Mesenchymal stem cell (in vitro differentiated cells and primary cell): ENCODE measurements at regions not wholly inside any gene's neighbourhood (a gene's known extent, or its start where the extent isn't known, plus 50 kb on each side); places are given as distances from the start of the nearest gene placed in this dataset.

ENCODE experiments used
- DNase-seq: peaks from one replicate; pipeline ENCODE4 v3.0.0-alpha.2; 2013
- H2AFZ ChIP-seq: one replicate; pipeline ENCODE4 v1.6.1; 2013; ENCODE audit warnings: low read depth, mild to moderate bottlenecking, control low read depth, inconsistent platforms, low read length, moderate library complexity
- H2AK5ac ChIP-seq: 2 replicates; pipeline ENCODE4 v1.6.1; 2013; ENCODE audit warnings: low read length, moderate library complexity, mild to moderate bottlenecking, inconsistent platforms; ENCODE audit not compliant: severe bottlenecking
- H2BK120ac ChIP-seq: one replicate; pipeline ENCODE4 v1.6.1; 2013; ENCODE audit warnings: low read depth, mild to moderate bottlenecking, inconsistent platforms, low read length, moderate library complexity
- H2BK12ac ChIP-seq, 2 experiments: one replicate each; pipeline ENCODE4 v1.6.1; 2013; ENCODE audit warnings: inconsistent platforms in 2 of 2, low read length in 2 of 2, mild to moderate bottlenecking in 2 of 2, moderate library complexity in 2 of 2, control low read depth in 1 of 2
- H2BK15ac ChIP-seq: one replicate; pipeline ENCODE4 v1.6.1; 2013; ENCODE audit warnings: mild to moderate bottlenecking, low read depth, inconsistent platforms; ENCODE audit not compliant: poor library complexity, severe bottlenecking
- H2BK5ac ChIP-seq: 2 replicates; pipeline ENCODE4 v1.6.1; 2013; ENCODE audit warnings: low read depth, mild to moderate bottlenecking, low read length, control low read depth, inconsistent platforms; ENCODE audit not compliant: poor library complexity, severe bottlenecking
- H3K14ac ChIP-seq, 2 experiments: one replicate each; pipeline ENCODE4 v1.6.1; 2013; ENCODE audit warnings: inconsistent platforms in 2 of 2, low read length in 2 of 2, control low read depth in 1 of 2, mild to moderate bottlenecking in 1 of 2, moderate library complexity in 1 of 2
- H3K18ac ChIP-seq, 2 experiments: one replicate each; pipeline ENCODE4 v1.6.1; 2013; ENCODE audit warnings: inconsistent platforms in 2 of 2, low read length in 2 of 2, control low read depth in 1 of 2, low read depth in 1 of 2, mild to moderate bottlenecking in 1 of 2
- H3K23ac ChIP-seq, 2 experiments: one replicate each; pipeline ENCODE4 v1.6.1; 2013; ENCODE audit warnings: inconsistent platforms in 2 of 2, low read length in 2 of 2, mild to moderate bottlenecking in 2 of 2, moderate library complexity in 2 of 2, control low read depth in 1 of 2
- H3K27ac ChIP-seq: 2 replicates; pipeline ENCODE4 v1.5.1; 2013; ENCODE audit warnings: mild to moderate bottlenecking, moderate library complexity, low read length, control low read depth, inconsistent platforms; ENCODE audit not compliant: poor library complexity, severe bottlenecking
- H3K27me3 ChIP-seq, 2 experiments: 2 replicates each; pipeline versions ENCODE4 v1.6.1 to v1.7.0; 2013; ENCODE audit warnings: low read length in 2 of 2, mild to moderate bottlenecking in 2 of 2, moderate library complexity in 2 of 2, control low read depth in 1 of 2, inconsistent platforms in 1 of 2; ENCODE audit not compliant: control insufficient read depth in 1 of 2, insufficient read depth in 1 of 2
- H3K36me3 ChIP-seq, 2 experiments: 2 replicates each; pipeline versions ENCODE4 v1.6.1 to v1.7.0; 2013; ENCODE audit warnings: low read length in 2 of 2, control low read depth in 1 of 2, inconsistent platforms in 1 of 2, low read depth in 1 of 2, mild to moderate bottlenecking in 1 of 2; ENCODE audit not compliant: insufficient read depth in 2 of 2, control insufficient read depth in 1 of 2
- H3K4ac ChIP-seq, 2 experiments: one replicate each; pipeline ENCODE4 v1.6.1; 2013; ENCODE audit warnings: inconsistent platforms in 2 of 2, low read length in 2 of 2, mild to moderate bottlenecking in 2 of 2, moderate library complexity in 2 of 2, control low read depth in 1 of 2, low read depth in 1 of 2
- H3K4me1 ChIP-seq: 2 replicates; pipeline ENCODE4 v1.6.1; 2013; ENCODE audit warnings: low read depth, low read length, control low read depth; ENCODE audit not compliant: control insufficient read depth, insufficient read depth
- H3K4me2 ChIP-seq: 2 replicates; pipeline ENCODE4 v1.6.1; 2013; ENCODE audit warnings: low read length, mild to moderate bottlenecking, inconsistent platforms; ENCODE audit not compliant: poor library complexity, severe bottlenecking
- H3K4me3 ChIP-seq, 2 experiments: 2 replicates each; pipeline versions ENCODE4 v1.5.1 to v1.7.0; 2013; ENCODE audit warnings: low read length in 2 of 2, mild to moderate bottlenecking in 2 of 2, control low read depth in 1 of 2, low read depth in 1 of 2; ENCODE audit not compliant: insufficient read depth in 1 of 2
- H3K79me1 ChIP-seq: replicated peaks from 2 replicates; pipeline ENCODE4 v1.6.1; 2013; ENCODE audit warnings: mild to moderate bottlenecking, control low read depth, low read length, inconsistent platforms; ENCODE audit not compliant: poor library complexity, severe bottlenecking
- H3K9ac ChIP-seq: 2 replicates; pipeline ENCODE4 v1.7.0; 2013; ENCODE audit warnings: mild to moderate bottlenecking, low read length, moderate library complexity
- H3K9me3 ChIP-seq: 2 replicates; pipeline ENCODE4 v1.7.0; 2013; ENCODE audit warnings: mild to moderate bottlenecking, low read length; ENCODE audit not compliant: control insufficient read depth
- H4K8ac ChIP-seq: one replicate; pipeline ENCODE4 v1.6.1; 2013; ENCODE audit warnings: inconsistent platforms, mild to moderate bottlenecking, low read length, moderate library complexity
- H4K91ac ChIP-seq: one replicate; pipeline ENCODE4 v1.6.1; 2013; ENCODE audit warnings: mild to moderate bottlenecking, low read length, inconsistent platforms
- WGBS: methylation state at CpG from one replicate; pipeline ENCODE4 v1.1.7; 2013; ENCODE audit warnings: mixed read lengths; 5-methylcytosine and 5-hydroxymethylcytosine counted together

DNA sequence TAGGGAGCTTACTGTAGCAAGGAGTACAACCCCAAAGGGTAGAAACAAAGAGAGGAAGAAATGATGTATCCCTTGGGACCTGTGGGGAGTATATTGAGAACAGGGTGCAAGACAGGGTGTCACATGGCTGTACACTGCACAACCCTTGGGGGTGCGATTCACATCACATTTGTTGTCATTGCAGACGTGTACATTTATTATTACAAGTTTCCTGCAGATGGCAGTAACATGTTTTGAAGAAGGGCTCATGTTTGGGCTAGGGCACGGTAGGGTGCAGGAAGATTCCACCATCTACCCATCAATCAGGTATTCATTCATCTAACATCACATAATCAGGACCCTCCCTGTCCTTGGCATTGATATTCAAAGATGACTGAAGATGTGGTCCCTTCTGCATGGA lies 62.5 kb downstream of the NDUFS5 start:
- Histone ChIP-seq H4K8ac (no peak overlapping the region), H2BK120ac (no peak overlapping the region), H2BK12ac (no peak overlapping the region), H3K23ac (no peak overlapping the region), H3K4ac (no peak overlapping the region), H3K4me1 (peaks cover 22% of the 10 kb centered on the region), H3K27ac (no peak overlapping the region), H3K36me3 (peaks cover 0 to 19% of the 10 kb centered on the region in 2 experiments), H3K9ac (no peak overlapping the region), H2BK5ac (no peak overlapping the region), H2AK5ac (peak overlapping the region; percentile 82), H3K79me1 (peaks cover 6% of the 10 kb centered on the region), H2AFZ (no peak overlapping the region), H3K4me3 (no peak overlapping the region), H3K4me2 (no peak overlapping the region), H3K9me3 (no peaks in the 10 kb centered on the region), H3K14ac (no peak overlapping the region), H3K18ac (no peak overlapping the region), H4K91ac (no peak overlapping the region), H3K27me3 (peaks cover 0 to under 1% of the 10 kb centered on the region in 2 experiments), H2BK15ac (no peak overlapping the region)
- no peak for DNase-seq
- WGBS, result 92% methylated on average over 3 of the region's 3 CpGs

DNA sequence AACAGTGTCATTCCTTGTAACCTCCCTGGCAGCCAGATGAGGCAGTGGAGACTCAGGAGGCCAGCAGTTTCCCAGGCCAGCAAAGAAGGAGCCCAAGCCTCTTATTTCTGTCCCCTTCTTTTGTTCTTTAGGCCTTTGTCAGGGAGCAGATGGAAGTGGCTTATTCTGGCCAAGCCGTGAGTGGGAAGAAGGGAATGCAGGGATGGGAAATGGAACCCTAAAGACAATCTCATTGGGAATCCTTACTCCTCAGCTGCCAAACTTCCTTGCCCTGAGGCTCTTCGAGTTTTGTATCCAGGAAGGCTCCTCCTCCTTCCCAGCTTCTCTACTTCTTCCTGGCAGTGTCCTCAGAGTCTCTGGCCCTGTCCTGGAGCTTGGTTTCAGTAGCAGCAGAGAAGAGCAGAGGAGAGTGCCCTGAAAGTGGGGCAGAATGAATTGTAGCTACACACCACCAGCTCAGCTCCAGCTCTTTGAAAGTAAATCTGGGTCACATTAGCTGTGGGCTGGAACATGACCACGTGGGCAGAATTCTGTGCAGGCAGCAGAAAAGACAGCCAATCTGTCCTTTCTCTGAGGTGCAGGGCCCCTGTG lies 63.9 kb downstream of the NDUFS5 start:
- Histone ChIP-seq H3K9me3 (no peaks in the 10 kb centered on the region), H3K36me3 (peaks cover 0 to 14% of the 10 kb centered on the region in 2 experiments), H3K4me3 (peak overlapping the region in 1 of 2 experiments; percentile 12), H2BK12ac (no peak overlapping the region), H4K8ac (no peak overlapping the region), H2AK5ac (no peak overlapping the region), H3K9ac (peak overlapping the region; percentile 72), H4K91ac (no peak overlapping the region), H3K4me2 (no peak overlapping the region), H3K4me1 (peaks cover 17% of the 10 kb centered on the region), H3K4ac (no peak overlapping the region), H3K23ac (no peak overlapping the region), H3K79me1 (peaks cover 3% of the 10 kb centered on the region), H3K18ac (no peak overlapping the region), H3K27ac (no peak overlapping the region), H2BK5ac (no peak overlapping the region), H3K27me3 (no peaks in the 10 kb centered on the region), H2AFZ (peak overlapping the region; percentile 15), H3K14ac (no peak overlapping the region), H2BK15ac (no peak overlapping the region), H2BK120ac (no peak overlapping the region)
- WGBS, result 72% methylated on average over 2 of the region's 3 CpGs
- DNase-seq, result peak; percentile 32

DNA sequence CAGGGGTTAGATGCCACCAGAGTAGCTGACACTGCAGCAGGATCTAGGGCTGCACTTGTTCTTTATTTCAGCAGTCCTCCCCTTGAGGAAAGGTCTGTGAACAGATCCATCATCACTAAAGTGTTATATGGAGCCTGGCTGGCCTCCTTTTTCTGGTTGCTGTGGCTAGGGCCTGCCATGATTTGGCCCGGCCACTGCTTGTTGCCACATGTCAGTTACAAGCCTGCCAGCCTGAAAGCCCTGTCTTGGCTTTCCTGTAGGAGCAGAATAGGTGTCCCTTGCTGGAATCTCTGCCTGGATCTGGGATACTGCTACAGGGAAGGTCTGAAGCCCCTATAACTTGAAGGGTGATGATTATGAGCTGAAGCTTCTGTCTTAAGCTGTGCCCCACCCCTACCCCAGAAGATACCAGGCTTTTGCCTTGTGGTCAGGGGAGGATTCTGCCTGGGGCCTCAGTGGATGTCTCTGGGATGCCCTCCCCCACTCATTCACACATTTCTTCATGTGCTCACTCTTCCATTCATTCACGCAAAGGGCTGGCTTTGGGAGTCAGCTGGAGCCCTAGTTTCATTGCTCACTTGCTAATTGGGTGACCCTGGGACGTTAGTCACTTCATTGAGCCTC lies 64.7 kb downstream of the NDUFS5 start:
- Histone ChIP-seq H3K9me3 (no peaks in the 10 kb centered on the region), H3K4ac (no peak overlapping the region), H3K27me3 (no peaks in the 10 kb centered on the region), H2AFZ (no peak overlapping the region), H3K36me3 (peaks cover 0 to 11% of the 10 kb centered on the region in 2 experiments), H4K8ac (no peak overlapping the region), H2BK5ac (no peak overlapping the region), H3K18ac (no peak overlapping the region), H3K23ac (no peak overlapping the region), H2BK120ac (no peak overlapping the region), H3K14ac (no peak overlapping the region), H4K91ac (peak overlapping the region; percentile 31), H3K4me2 (no peak overlapping the region), H3K79me1 (peaks cover 3% of the 10 kb centered on the region), H3K4me1 (peaks cover 15% of the 10 kb centered on the region), H3K4me3 (no peak overlapping the region), H2BK12ac (no peak overlapping the region), H2AK5ac (no peak overlapping the region), H3K9ac (peak overlapping the region; percentile 72), H3K27ac (no peak overlapping the region), H2BK15ac (no peak overlapping the region)
- 71% methylated on average over 3 of the region's 3 CpGs for WGBS
- DNase-seq, result no peak

DNA sequence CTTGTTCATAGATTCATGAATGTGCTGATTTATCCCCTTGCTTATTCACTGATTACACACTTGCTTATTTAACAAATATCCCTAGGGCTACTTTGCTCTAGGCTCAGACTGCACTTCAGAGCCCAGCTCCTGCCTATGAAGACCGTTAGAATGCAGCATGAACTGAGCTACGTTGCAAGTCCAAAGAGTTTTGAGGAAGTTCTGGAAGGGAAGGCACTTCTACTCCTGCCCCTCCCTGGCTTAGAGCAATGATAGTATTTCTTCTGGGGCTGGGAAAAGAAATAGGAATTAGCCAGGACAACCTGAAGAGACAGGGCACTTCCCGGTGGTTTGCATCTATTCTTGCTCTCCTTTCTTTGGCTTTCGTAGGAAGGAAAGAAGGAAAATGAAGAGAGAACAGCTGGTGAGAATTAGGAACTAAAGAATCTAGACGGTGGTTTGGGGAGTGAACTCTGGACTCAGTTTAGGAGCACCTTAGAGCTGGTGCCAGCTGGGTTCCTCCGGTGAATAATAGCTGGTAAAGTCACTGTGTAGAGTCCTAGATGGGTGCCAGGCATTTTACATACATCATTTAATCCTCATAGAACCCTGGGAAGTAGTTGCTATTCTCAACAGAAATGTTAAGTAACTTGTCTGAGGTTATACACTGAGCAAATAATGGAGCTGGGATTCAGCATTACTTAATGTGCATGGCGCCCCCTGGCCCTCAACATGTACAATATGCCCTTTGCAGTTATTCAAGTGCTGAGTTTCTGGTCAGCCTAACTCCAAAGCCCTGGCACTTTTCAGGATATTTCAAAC lies 65.9 kb downstream of the NDUFS5 start:
- H3K23ac ChIP-seq, result no peak overlapping the region
- no peak overlapping the region for H3K14ac ChIP-seq
- peak; percentile 81 for DNase-seq
- H3K4ac ChIP-seq, result no peak overlapping the region
- H2BK120ac ChIP-seq, result no peak overlapping the region
- H3K9ac ChIP-seq, result peak overlapping the region; percentile 23
- no peak overlapping the region for H3K27ac ChIP-seq
- H3K4me2 ChIP-seq, result no peak overlapping the region
- H2AFZ ChIP-seq, result no peak overlapping the region
- no peak overlapping the region for H2BK5ac ChIP-seq
- 67% methylated on average over 5 of the region's 7 CpGs for WGBS
- no peak overlapping the region for H3K18ac ChIP-seq
- H3K36me3 ChIP-seq, result peaks cover 0 to 14% of the 10 kb centered on the region in 2 experiments
- H3K9me3 ChIP-seq, result no peaks in the 10 kb centered on the region
- H4K8ac ChIP-seq, result no peak overlapping the region
- H4K91ac ChIP-seq, result no peak overlapping the region
- no peaks in the 10 kb centered on the region for H3K27me3 ChIP-seq
- no peak overlapping the region for H3K4me3 ChIP-seq
- H2BK12ac ChIP-seq, result no peak overlapping the region
- peak overlapping the region; percentile 85 for H2AK5ac ChIP-seq
- H2BK15ac ChIP-seq, result no peak overlapping the region
- peaks cover 4% of the 10 kb centered on the region for H3K79me1 ChIP-seq
- H3K4me1 ChIP-seq, result peaks cover 9% of the 10 kb centered on the region
